ENCODE measurements at regions not wholly inside any gene's neighbourhood (a gene's known extent, or its start where the extent isn't known, plus 50 kb on each side); places are given as distances from the start of the nearest gene placed in this dataset.

GRCh38 chr9:78626971-78627370 is 330.0 kb downstream of the PSAT1 start:
- Histone ChIP-seq H3K4me3 (ENCODE audit: low read length, poor library complexity, severe bottlenecking) (no peak overlapping the region), H3K36me3 (ENCODE audit: insufficient read depth, low read length) (no peaks in the 10 kb centered on the region), H2AFZ (ENCODE audit: low read length) (no peak overlapping the region), H3K4me1 (ENCODE audit: insufficient read depth, low read length, poor library complexity, severe bottlenecking) (peaks cover 7% of the 10 kb centered on the region), H3K79me2 (ENCODE audit: insufficient read depth, low read length) (no peaks in the 10 kb centered on the region), H3F3A (ENCODE audit: low read depth) (no peaks in the 10 kb centered on the region), H4K20me1 (ENCODE audit: insufficient read depth, low read length, poor library complexity, severe bottlenecking) (no peaks in the 10 kb centered on the region), H3K9ac (ENCODE audit: low read depth, low read length, poor library complexity, severe bottlenecking) (no peak overlapping the region), H3K9me3 (ENCODE audit: insufficient read depth, low read depth, low read length) (no peaks in the 10 kb centered on the region), H3K27me3 (ENCODE audit: insufficient read depth, low read length, poor library complexity, severe bottlenecking) (no peaks in the 10 kb centered on the region), H3K4me2 (ENCODE audit: low read depth, low read length, poor library complexity, severe bottlenecking) (no peak overlapping the region), H3K9me2 (replicated peaks; ENCODE audit: low read depth, low read length) (no peaks in the 10 kb centered on the region)
- TF ChIP-seq CTCF (conservative IDR thresholded peaks at IDR 0.05; ENCODE audit: low read length) (no peak), EZH2phosphoT487 (IDR thresholded peaks at IDR 0.05; ENCODE audit: borderline replicate concordance) (no peak)

- no peak overlapping the region for H2AFZ ChIP-seq (ENCODE audit: low read length)
- H3F3A ChIP-seq (ENCODE audit: low read depth): no peaks in the 10 kb centered on the region
- H3K4me1 ChIP-seq (ENCODE audit: insufficient read depth, low read length, poor library complexity, severe bottlenecking): peaks cover 16% of the 10 kb centered on the region
- H3K36me3 ChIP-seq (ENCODE audit: insufficient read depth, low read length): no peaks in the 10 kb centered on the region
- H4K20me1 ChIP-seq (ENCODE audit: insufficient read depth, low read length, poor library complexity, severe bottlenecking): no peaks in the 10 kb centered on the region
- no peaks in the 10 kb centered on the region for H3K9me2 ChIP-seq (replicated peaks; ENCODE audit: low read depth, low read length)
- H3K4me3 ChIP-seq (ENCODE audit: low read length, poor library complexity, severe bottlenecking): no peak overlapping the region
- H3K9ac ChIP-seq (ENCODE audit: low read depth, low read length, poor library complexity, severe bottlenecking): no peak overlapping the region
- H3K4me2 ChIP-seq (ENCODE audit: low read depth, low read length, poor library complexity, severe bottlenecking): no peak overlapping the region
- H3K79me2 ChIP-seq (ENCODE audit: insufficient read depth, low read length): no peaks in the 10 kb centered on the region
- no peaks in the 10 kb centered on the region for H3K9me3 ChIP-seq (ENCODE audit: insufficient read depth, low read depth, low read length)
- TF ChIP-seq CTCF (conservative IDR thresholded peaks at IDR 0.05; ENCODE audit: low read length) (no peak), EZH2phosphoT487 (IDR thresholded peaks at IDR 0.05; ENCODE audit: borderline replicate concordance) (no peak)
- H3K27me3 ChIP-seq (ENCODE audit: insufficient read depth, low read length, poor library complexity, severe bottlenecking): no peaks in the 10 kb centered on the region
These were observed 334.0 kb downstream of the PSAT1 start for GRCh38 chr9:78630966-78631365.

GRCh38 chr9:78640728-78641127 is 343.8 kb downstream of the PSAT1 start:
- peaks cover 2% of the 10 kb centered on the region; the same call in 1 of the 2 replicates for H3K9me3 ChIP-seq (ENCODE audit: insufficient read depth, low read depth, low read length)
- H3K4me1 ChIP-seq (ENCODE audit: insufficient read depth, low read length, poor library complexity, severe bottlenecking): no peaks in the 10 kb centered on the region
- H3K4me3 ChIP-seq (ENCODE audit: low read length, poor library complexity, severe bottlenecking): no peak overlapping the region
- H3K27me3 ChIP-seq (ENCODE audit: insufficient read depth, low read length, poor library complexity, severe bottlenecking): peaks cover 4% of the 10 kb centered on the region
- H3F3A ChIP-seq (ENCODE audit: low read depth): no peaks in the 10 kb centered on the region
- H4K20me1 ChIP-seq (ENCODE audit: insufficient read depth, low read length, poor library complexity, severe bottlenecking): no peaks in the 10 kb centered on the region
- TF ChIP-seq EZH2phosphoT487 (IDR thresholded peaks at IDR 0.05; ENCODE audit: borderline replicate concordance): no peak
- no peak for TF ChIP-seq CTCF (conservative IDR thresholded peaks at IDR 0.05; ENCODE audit: low read length)
- H3K79me2 ChIP-seq (ENCODE audit: insufficient read depth, low read length): no peaks in the 10 kb centered on the region
- H3K4me2 ChIP-seq (ENCODE audit: low read depth, low read length, poor library complexity, severe bottlenecking): no peak overlapping the region
- H3K9ac ChIP-seq (ENCODE audit: low read depth, low read length, poor library complexity, severe bottlenecking): no peak overlapping the region
- H3K36me3 ChIP-seq (ENCODE audit: insufficient read depth, low read length): no peaks in the 10 kb centered on the region
- H3K9me2 ChIP-seq (replicated peaks; ENCODE audit: low read depth, low read length): no peaks in the 10 kb centered on the region
- no peak overlapping the region for H2AFZ ChIP-seq (ENCODE audit: low read length)
